ENCODE measurements at regions not wholly inside any gene's neighbourhood (a gene's known extent, or its start where the extent isn't known, plus 50 kb on each side); places are given as distances from the start of the nearest gene placed in this dataset.
"Not testable (repeated sequence)": the region's sequence is repeated elsewhere in the genome, so short reads cannot be mapped to it uniquely, and the experiment has no call there.

DNA sequence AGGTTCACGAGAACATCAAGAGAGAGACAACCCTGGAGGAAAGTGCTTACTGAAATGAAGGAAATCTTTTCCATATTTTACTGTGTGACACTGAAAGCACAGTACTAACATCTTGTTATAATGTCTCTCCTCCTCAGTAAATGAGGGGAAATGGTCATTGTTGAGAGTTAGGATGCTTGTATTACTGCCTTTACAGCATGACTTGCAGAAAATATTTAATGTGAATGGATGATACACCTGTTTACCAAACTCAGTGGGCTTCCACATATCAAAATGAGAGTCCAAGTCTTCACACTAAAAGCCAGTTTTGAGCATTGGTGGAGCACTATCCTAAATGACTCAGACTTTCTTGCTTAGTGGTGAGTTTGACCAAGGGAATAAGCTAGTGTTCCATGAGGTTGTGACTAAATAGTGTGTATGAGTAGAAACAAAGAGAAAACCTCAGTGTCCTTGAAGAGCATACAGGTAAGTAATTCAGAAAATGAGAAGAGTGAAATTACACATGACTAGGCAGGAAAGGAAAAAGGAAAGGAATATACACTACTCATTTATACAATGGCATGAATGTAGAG lies 930.7 kb upstream of the CELF4 start:
- no peak overlapping the region for H3K27ac ChIP-seq (ENCODE audit: low read depth in 2 of 2, low read length in 1 of 2)
- H3K4me1 ChIP-seq (ENCODE audit: control insufficient read depth in 2 of 2, insufficient read depth in 2 of 2, low read length in 1 of 2), result no peaks in the 10 kb centered on the region
- H3K27me3 ChIP-seq (ENCODE audit: control insufficient read depth in 1 of 2, insufficient read depth in 2 of 2, low read length in 2 of 2), result no peaks in the 10 kb centered on the region
- H3K4me3 ChIP-seq (ENCODE audit: low read depth in 1 of 2, low read length in 2 of 2), result no peak overlapping the region
- no peaks in the 10 kb centered on the region for H3K9me3 ChIP-seq (ENCODE audit: control insufficient read depth in 2 of 2, insufficient read depth in 1 of 2, low read depth in 1 of 2, low read length in 1 of 2)
- no peaks in the 10 kb centered on the region for H3K36me3 ChIP-seq (ENCODE audit: control insufficient read depth in 2 of 2, insufficient read depth in 2 of 2, low read length in 1 of 2)
- WGBS, 2 donors, result 92 to 93% methylated on average over 1 of the region's 1 CpG

DNA sequence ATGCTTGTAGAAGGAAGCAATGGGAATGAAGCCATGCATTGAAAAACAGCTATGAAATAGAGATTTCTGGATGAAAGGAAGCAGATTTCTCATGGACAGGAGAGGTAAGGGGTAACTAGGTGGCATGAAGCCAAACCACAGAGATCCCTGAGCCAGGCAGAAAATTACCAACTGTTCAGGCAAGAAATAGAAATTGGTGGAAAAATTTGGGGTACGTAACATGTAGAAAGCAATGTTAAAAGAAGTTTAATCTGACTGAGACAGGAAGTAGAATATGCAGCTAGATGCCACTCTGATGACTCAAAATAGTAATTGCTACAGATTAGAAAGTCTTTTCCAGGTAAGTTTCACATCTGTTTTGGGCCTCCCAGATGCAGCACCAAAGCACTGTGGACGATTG lies 928.5 kb upstream of the CELF4 start:
- no peaks in the 10 kb centered on the region for H3K9me3 ChIP-seq (ENCODE audit: control insufficient read depth in 2 of 2, insufficient read depth in 1 of 2, low read depth in 1 of 2, low read length in 1 of 2)
- H3K4me1 ChIP-seq (ENCODE audit: control insufficient read depth in 2 of 2, insufficient read depth in 2 of 2, low read length in 1 of 2), result no peaks in the 10 kb centered on the region
- WGBS, 2 donors, result 12 to 18% methylated on average over 2 of the region's 2 CpGs
- no peaks in the 10 kb centered on the region for H3K36me3 ChIP-seq (ENCODE audit: control insufficient read depth in 2 of 2, insufficient read depth in 2 of 2, low read length in 1 of 2)
- no peaks in the 10 kb centered on the region for H3K27me3 ChIP-seq (ENCODE audit: control insufficient read depth in 1 of 2, insufficient read depth in 2 of 2, low read length in 2 of 2)
- no peak overlapping the region for H3K4me3 ChIP-seq (ENCODE audit: low read depth in 1 of 2, low read length in 2 of 2)
- H3K27ac ChIP-seq (ENCODE audit: low read depth in 2 of 2, low read length in 1 of 2), result no peak overlapping the region

DNA sequence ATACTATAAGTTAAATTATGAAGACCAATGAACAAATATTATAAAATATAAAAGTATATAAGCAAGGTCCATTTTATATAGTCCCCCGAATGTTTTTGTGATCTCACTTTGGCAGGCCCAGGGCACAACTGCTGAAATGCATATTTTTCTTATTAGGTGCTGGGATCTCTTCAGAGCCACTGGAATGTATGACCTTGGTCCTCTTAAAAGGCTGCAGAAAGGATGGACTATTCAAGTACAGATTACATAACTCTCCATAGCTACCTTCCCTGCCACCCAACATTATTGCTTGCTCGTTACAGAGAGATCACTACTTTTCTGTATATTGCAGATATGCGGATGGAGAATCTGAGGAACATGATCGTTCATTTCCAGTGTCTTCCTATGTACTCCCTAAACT lies 925.6 kb upstream of the CELF4 start:
- Histone ChIP-seq H3K27ac (ENCODE audit: low read depth in 2 of 2, low read length in 1 of 2) (no peak overlapping the region), H3K9me3 (ENCODE audit: control insufficient read depth in 2 of 2, insufficient read depth in 1 of 2, low read depth in 1 of 2, low read length in 1 of 2) (no peaks in the 10 kb centered on the region), H3K27me3 (ENCODE audit: control insufficient read depth in 1 of 2, insufficient read depth in 2 of 2, low read length in 2 of 2) (no peaks in the 10 kb centered on the region), H3K36me3 (ENCODE audit: control insufficient read depth in 2 of 2, insufficient read depth in 2 of 2, low read length in 1 of 2) (no peaks in the 10 kb centered on the region), H3K4me3 (ENCODE audit: low read depth in 1 of 2, low read length in 2 of 2) (no peak overlapping the region), H3K4me1 (ENCODE audit: control insufficient read depth in 2 of 2, insufficient read depth in 2 of 2, low read length in 1 of 2) (no peaks in the 10 kb centered on the region)
- 82 to 92% methylated on average over 4 of the region's 4 CpGs for WGBS, 2 donors

DNA sequence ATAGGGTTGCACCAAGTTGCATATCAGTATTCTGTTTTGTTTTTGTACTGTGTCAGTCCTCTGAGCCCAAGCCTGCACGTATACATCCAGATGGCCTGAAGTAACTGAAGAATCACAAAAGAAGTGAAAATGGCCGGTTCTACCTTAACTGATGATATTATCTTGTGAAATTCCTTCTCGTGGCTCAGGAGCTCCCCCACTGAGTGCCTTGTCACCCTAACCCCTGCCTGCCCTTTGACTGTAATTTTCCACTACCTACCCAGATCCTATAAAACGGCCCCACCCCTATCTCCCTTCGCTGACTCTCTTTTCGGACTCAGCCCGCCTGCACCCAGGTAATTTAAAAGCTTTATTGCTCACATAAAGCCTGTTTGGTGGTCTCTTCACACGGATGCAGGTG lies 924.1 kb upstream of the CELF4 start:
- H3K9me3 ChIP-seq (ENCODE audit: control insufficient read depth in 2 of 2, insufficient read depth in 1 of 2, low read depth in 1 of 2, low read length in 1 of 2); H3K36me3 ChIP-seq (ENCODE audit: control insufficient read depth in 2 of 2, insufficient read depth in 2 of 2, low read length in 1 of 2); H3K27me3 ChIP-seq (ENCODE audit: control insufficient read depth in 1 of 2, insufficient read depth in 2 of 2, low read length in 2 of 2); H3K27ac ChIP-seq (ENCODE audit: low read depth in 2 of 2, low read length in 1 of 2); H3K4me1 ChIP-seq (ENCODE audit: control insufficient read depth in 2 of 2, insufficient read depth in 2 of 2, low read length in 1 of 2); H3K4me3 ChIP-seq (ENCODE audit: low read depth in 1 of 2, low read length in 2 of 2): not testable (repeated sequence)
- WGBS, 2 donors, result 70 to 77% methylated on average over 8 of the region's 8 CpGs

DNA sequence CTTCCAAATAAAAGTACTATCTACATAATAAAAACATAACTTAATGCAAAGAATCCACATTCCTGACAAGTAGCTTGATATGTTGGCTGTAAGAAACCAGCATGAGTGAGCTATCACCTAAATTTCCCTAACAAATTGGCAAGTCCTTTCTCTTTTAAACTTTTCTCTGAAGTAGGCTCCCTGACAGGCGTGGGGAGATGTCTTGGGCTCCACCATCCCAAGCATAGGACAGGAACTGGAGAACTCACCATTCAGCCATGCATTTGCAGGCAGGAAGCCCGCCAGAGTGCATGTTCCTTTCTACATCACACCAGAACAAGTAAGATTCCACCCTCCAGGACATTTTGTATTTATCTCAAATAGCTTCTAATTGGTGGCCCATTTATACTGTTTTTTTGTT lies 921.9 kb upstream of the CELF4 start:
- H3K27ac ChIP-seq (ENCODE audit: low read depth in 2 of 2, low read length in 1 of 2), result no peak overlapping the region
- H3K4me3 ChIP-seq (ENCODE audit: low read depth in 1 of 2, low read length in 2 of 2), result no peak overlapping the region
- H3K4me1 ChIP-seq (ENCODE audit: control insufficient read depth in 2 of 2, insufficient read depth in 2 of 2, low read length in 1 of 2), result no peaks in the 10 kb centered on the region
- H3K27me3 ChIP-seq (ENCODE audit: control insufficient read depth in 1 of 2, insufficient read depth in 2 of 2, low read length in 2 of 2), result no peaks in the 10 kb centered on the region
- WGBS, 2 donors, result 64 to 78% methylated on average over 2 of the region's 2 CpGs
- H3K9me3 ChIP-seq (ENCODE audit: control insufficient read depth in 2 of 2, insufficient read depth in 1 of 2, low read depth in 1 of 2, low read length in 1 of 2), result no peaks in the 10 kb centered on the region
- no peaks in the 10 kb centered on the region for H3K36me3 ChIP-seq (ENCODE audit: control insufficient read depth in 2 of 2, insufficient read depth in 2 of 2, low read length in 1 of 2)

DNA sequence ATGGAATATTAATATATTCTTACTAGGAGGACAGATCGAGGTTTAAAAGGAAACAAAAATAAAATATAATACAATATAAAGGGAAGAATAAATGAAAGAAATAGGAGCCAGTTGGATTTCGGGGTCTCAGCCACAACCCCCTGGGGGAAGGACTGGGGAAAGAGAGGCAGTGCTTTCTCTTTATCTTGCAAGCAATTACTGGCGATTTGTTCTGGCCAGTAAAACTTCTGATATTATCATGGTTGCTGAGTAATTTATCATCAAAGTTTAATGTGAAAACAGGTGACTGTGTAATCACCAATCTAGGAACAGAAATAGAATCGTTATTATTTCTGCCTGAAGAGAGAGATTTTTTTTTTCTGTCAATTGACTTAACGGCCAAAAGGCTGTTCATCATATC lies 917.7 kb upstream of the CELF4 start:
- no peak overlapping the region for H3K4me3 ChIP-seq (ENCODE audit: low read depth in 1 of 2, low read length in 2 of 2)
- H3K9me3 ChIP-seq (ENCODE audit: control insufficient read depth in 2 of 2, insufficient read depth in 1 of 2, low read depth in 1 of 2, low read length in 1 of 2), result no peaks in the 10 kb centered on the region
- no peaks in the 10 kb centered on the region for H3K4me1 ChIP-seq (ENCODE audit: control insufficient read depth in 2 of 2, insufficient read depth in 2 of 2, low read length in 1 of 2)
- 63 to 70% methylated on average over 5 of the region's 5 CpGs for WGBS, 2 donors
- H3K27me3 ChIP-seq (ENCODE audit: control insufficient read depth in 1 of 2, insufficient read depth in 2 of 2, low read length in 2 of 2), result no peaks in the 10 kb centered on the region
- H3K27ac ChIP-seq (ENCODE audit: low read depth in 2 of 2, low read length in 1 of 2), result no peak overlapping the region
- H3K36me3 ChIP-seq (ENCODE audit: control insufficient read depth in 2 of 2, insufficient read depth in 2 of 2, low read length in 1 of 2), result no peaks in the 10 kb centered on the region

DNA sequence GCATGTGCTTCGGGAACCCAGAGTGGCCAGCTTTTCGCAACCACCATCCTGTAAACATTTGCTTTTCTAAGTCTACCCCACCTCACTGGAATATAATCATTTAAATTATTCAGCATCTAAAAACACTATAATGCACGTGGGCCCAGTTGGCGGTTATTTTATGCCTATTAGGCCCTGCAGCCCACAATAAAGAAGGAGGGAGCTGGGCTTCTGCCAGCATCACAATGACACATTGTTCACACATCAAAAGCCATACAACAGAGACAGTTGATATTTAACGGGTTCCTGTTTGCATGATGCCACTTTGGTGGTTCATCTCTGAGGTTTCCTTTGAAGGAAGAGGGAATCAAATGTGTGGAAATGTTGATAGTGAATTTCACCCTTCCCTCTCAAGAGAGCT lies 916.0 kb upstream of the CELF4 start:
- Histone ChIP-seq H3K36me3 (ENCODE audit: control insufficient read depth in 2 of 2, insufficient read depth in 2 of 2, low read length in 1 of 2) (no peaks in the 10 kb centered on the region), H3K9me3 (ENCODE audit: control insufficient read depth in 2 of 2, insufficient read depth in 1 of 2, low read depth in 1 of 2, low read length in 1 of 2) (no peaks in the 10 kb centered on the region), H3K27ac (ENCODE audit: low read depth in 2 of 2, low read length in 1 of 2) (no peak overlapping the region), H3K4me1 (ENCODE audit: control insufficient read depth in 2 of 2, insufficient read depth in 2 of 2, low read length in 1 of 2) (no peaks in the 10 kb centered on the region), H3K4me3 (ENCODE audit: low read depth in 1 of 2, low read length in 2 of 2) (no peak overlapping the region), H3K27me3 (ENCODE audit: control insufficient read depth in 1 of 2, insufficient read depth in 2 of 2, low read length in 2 of 2) (no peaks in the 10 kb centered on the region)
- WGBS, 2 donors, result 60 to 65% methylated on average over 5 of the region's 5 CpGs

DNA sequence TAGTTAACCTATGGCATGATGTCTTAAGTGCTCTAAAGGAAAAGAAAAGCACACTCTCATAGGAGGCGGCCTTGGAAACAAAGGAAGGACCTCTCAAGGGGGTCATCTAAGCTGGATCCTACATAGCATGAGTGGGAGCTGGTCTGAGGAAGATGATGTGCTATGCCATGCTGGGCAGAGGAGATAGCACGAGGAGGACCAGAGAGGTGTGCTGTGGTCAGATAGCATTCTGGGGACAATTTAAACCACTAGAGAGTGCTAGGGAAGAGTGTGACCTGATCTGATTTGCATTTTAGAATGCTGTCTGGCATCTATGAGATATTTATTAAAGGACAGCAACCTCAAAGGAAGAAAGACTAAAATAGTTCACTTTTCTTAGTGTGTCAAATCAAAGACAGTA lies 910.1 kb upstream of the CELF4 start:
- no peaks in the 10 kb centered on the region for H3K4me1 ChIP-seq (ENCODE audit: control insufficient read depth in 2 of 2, insufficient read depth in 2 of 2, low read length in 1 of 2)
- H3K27me3 ChIP-seq (ENCODE audit: control insufficient read depth in 1 of 2, insufficient read depth in 2 of 2, low read length in 2 of 2), result no peaks in the 10 kb centered on the region
- H3K27ac ChIP-seq (ENCODE audit: low read depth in 2 of 2, low read length in 1 of 2), result no peak overlapping the region
- 76 to 87% methylated on average over 2 of the region's 2 CpGs for WGBS, 2 donors
- no peaks in the 10 kb centered on the region for H3K9me3 ChIP-seq (ENCODE audit: control insufficient read depth in 2 of 2, insufficient read depth in 1 of 2, low read depth in 1 of 2, low read length in 1 of 2)
- no peak overlapping the region for H3K4me3 ChIP-seq (ENCODE audit: low read depth in 1 of 2, low read length in 2 of 2)
- no peaks in the 10 kb centered on the region for H3K36me3 ChIP-seq (ENCODE audit: control insufficient read depth in 2 of 2, insufficient read depth in 2 of 2, low read length in 1 of 2)

DNA sequence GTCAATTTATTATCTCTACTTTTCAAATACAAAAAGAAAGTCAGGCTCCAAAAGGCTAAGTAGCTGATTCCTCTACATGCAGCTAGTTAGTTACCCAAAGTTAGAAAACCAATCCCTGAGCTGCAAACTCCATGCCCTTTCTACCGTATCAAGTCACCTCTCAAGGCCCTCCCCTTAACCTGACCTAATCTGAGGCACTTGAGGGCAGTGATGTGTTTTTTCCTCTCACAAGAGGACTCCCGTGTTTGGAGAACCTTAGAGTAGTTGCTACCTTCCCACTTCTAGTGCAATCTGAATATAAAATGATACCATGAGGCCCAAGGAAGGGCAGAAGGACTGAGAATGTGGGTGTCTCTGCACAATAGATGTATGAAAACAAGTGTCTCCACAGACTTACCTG lies 907.9 kb upstream of the CELF4 start:
- Histone ChIP-seq H3K9me3 (ENCODE audit: control insufficient read depth in 2 of 2, insufficient read depth in 1 of 2, low read depth in 1 of 2, low read length in 1 of 2) (no peaks in the 10 kb centered on the region), H3K27ac (ENCODE audit: low read depth in 2 of 2, low read length in 1 of 2) (no peak overlapping the region), H3K27me3 (ENCODE audit: control insufficient read depth in 1 of 2, insufficient read depth in 2 of 2, low read length in 2 of 2) (no peaks in the 10 kb centered on the region), H3K4me1 (ENCODE audit: control insufficient read depth in 2 of 2, insufficient read depth in 2 of 2, low read length in 1 of 2) (no peaks in the 10 kb centered on the region), H3K4me3 (ENCODE audit: low read depth in 1 of 2, low read length in 2 of 2) (no peak overlapping the region), H3K36me3 (ENCODE audit: control insufficient read depth in 2 of 2, insufficient read depth in 2 of 2, low read length in 1 of 2) (no peaks in the 10 kb centered on the region)
- WGBS, 2 donors, result 77 to 87% methylated on average over 2 of the region's 2 CpGs

DNA sequence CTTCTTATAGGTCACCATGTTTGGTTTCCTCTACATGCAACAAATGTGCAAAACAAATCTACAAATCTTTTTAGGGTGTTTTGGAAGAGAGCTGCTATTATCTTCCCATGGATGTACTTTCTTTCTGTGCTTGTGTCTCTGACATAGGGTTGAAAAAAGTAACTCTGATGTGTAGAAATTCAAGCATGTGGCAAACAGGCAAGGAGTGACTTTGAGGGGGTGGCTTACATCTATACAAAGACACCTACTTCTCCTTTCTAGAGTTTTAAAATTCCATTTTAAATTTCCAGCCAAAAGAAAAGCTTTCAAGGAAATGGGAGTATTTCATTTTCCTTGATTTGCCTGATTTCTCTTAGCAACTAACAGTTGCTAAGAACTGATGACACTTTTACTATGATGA lies 904.8 kb upstream of the CELF4 start:
- H3K4me1 ChIP-seq (ENCODE audit: control insufficient read depth in 2 of 2, insufficient read depth in 2 of 2, low read length in 1 of 2), result no peaks in the 10 kb centered on the region
- H3K36me3 ChIP-seq (ENCODE audit: control insufficient read depth in 2 of 2, insufficient read depth in 2 of 2, low read length in 1 of 2), result no peaks in the 10 kb centered on the region
- no peaks in the 10 kb centered on the region for H3K9me3 ChIP-seq (ENCODE audit: control insufficient read depth in 2 of 2, insufficient read depth in 1 of 2, low read depth in 1 of 2, low read length in 1 of 2)
- no peaks in the 10 kb centered on the region for H3K27me3 ChIP-seq (ENCODE audit: control insufficient read depth in 1 of 2, insufficient read depth in 2 of 2, low read length in 2 of 2)
- H3K4me3 ChIP-seq (ENCODE audit: low read depth in 1 of 2, low read length in 2 of 2), result no peak overlapping the region
- H3K27ac ChIP-seq (ENCODE audit: low read depth in 2 of 2, low read length in 1 of 2), result no peak overlapping the region

All from esophagus (tissue), 2 donors.